A549 (cell line): ENCODE measurements at regions not wholly inside any gene's neighbourhood (a gene's known extent, or its start where the extent isn't known, plus 50 kb on each side); places are given as distances from the start of the nearest gene placed in this dataset.

Experiments
- ESRRA ChIP-seq: fragments of 150-350 bp; IDR thresholded peaks from 2 replicates; pipeline ENCODE4 v1.6.1; 2014; ENCODE audit warnings: mild to moderate bottlenecking, low read length, borderline replicate concordance
- HDAC2 ChIP-seq: fragments of 200-600 bp; sonication (generic); IDR thresholded peaks from 2 replicates; pipeline ENCODE4 v1.6.1; 2016
- PHF8 ChIP-seq: fragments of 200-600 bp; sonication (generic); IDR thresholded peaks from 2 replicates; pipeline ENCODE4 v1.6.1; 2016; ENCODE audit warnings: low read depth, mild to moderate bottlenecking, antibody characterized with exemption, moderate library complexity, borderline replicate concordance
- POLR2A ChIP-seq: IDR thresholded peaks from 2 replicates; pipeline ENCODE4 v1.6.1; 2012; ENCODE audit warnings: mild to moderate bottlenecking, low read length
- RCOR1 ChIP-seq: fragments of 150-350 bp; IDR thresholded peaks from 2 replicates; pipeline ENCODE4 v1.6.1; 2014; ENCODE audit warnings: antibody characterized with exemption, low read length, low read depth
- TF ChIP-seq, protein P1 (sequence below): IDR thresholded peaks from 2 replicates; pipeline ENCODE4 v1.6.1; 2012
- TF ChIP-seq, protein P2 (sequence below): fragments of >200 bp; sonication (Bioruptor Twin); formaldehyde crosslinking; IDR thresholded peaks from 3 replicates; pipeline ENCODE4 v1.5.1; 2016
- TF ChIP-seq, protein P3 (sequence below): fragments of 250-450 bp; sonication (Bioruptor Pico); IDR thresholded peaks from 2 replicates; pipeline ENCODE4 v1.5.0; 2020; ENCODE audit warnings: low read depth, mild to moderate bottlenecking, moderate library complexity

DNA sequence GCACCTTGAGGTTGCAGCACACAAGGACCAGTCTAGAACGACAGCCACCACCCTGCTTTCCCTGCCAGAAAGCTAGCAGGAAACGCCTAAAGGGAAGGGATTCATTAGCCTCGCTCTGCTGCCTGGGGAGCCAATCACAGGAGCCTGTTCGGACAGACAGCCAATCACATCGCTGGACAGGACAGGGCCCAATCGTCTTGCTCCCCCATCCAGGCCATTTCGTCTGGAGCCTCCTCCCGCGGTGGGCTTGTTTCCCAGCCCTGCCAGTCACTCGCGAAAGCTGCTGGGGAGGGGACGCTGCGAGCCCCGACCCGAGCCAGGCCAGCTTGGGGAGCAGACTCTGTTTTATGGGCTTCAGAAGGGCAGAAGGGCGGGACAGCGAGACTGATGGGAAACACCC, 79.8 kb upstream of the NCAM1 start:
- TF ChIP-seq PHF8 (no peak), ESRRA (no peak), POLR2A (no peak), HDAC2 (no peak), RCOR1 (no peak)
- TF ChIP-seq, protein P1, sequence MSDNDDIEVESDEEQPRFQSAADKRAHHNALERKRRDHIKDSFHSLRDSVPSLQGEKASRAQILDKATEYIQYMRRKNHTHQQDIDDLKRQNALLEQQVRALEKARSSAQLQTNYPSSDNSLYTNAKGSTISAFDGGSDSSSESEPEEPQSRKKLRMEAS, result no peak
- TF ChIP-seq, protein P2, sequence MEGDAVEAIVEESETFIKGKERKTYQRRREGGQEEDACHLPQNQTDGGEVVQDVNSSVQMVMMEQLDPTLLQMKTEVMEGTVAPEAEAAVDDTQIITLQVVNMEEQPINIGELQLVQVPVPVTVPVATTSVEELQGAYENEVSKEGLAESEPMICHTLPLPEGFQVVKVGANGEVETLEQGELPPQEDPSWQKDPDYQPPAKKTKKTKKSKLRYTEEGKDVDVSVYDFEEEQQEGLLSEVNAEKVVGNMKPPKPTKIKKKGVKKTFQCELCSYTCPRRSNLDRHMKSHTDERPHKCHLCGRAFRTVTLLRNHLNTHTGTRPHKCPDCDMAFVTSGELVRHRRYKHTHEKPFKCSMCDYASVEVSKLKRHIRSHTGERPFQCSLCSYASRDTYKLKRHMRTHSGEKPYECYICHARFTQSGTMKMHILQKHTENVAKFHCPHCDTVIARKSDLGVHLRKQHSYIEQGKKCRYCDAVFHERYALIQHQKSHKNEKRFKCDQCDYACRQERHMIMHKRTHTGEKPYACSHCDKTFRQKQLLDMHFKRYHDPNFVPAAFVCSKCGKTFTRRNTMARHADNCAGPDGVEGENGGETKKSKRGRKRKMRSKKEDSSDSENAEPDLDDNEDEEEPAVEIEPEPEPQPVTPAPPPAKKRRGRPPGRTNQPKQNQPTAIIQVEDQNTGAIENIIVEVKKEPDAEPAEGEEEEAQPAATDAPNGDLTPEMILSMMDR, result no peak
- TF ChIP-seq, protein P3, sequence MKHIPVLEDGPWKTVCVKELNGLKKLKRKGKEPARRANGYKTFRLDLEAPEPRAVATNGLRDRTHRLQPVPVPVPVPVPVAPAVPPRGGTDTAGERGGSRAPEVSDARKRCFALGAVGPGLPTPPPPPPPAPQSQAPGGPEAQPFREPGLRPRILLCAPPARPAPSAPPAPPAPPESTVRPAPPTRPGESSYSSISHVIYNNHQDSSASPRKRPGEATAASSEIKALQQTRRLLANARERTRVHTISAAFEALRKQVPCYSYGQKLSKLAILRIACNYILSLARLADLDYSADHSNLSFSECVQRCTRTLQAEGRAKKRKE (CRISPR knock-in tag), result no peak
